H9 (cell line): ENCODE measurements at regions not wholly inside any gene's neighbourhood (a gene's known extent, or its start where the extent isn't known, plus 50 kb on each side); places are given as distances from the start of the nearest gene placed in this dataset.

ENCODE experiments used
- DNase-seq: peaks from one replicate; pipeline ENCODE4 v3.0.0-alpha.2; 2017
- H2AFZ ChIP-seq: one replicate; pipeline ENCODE4 v1.6.1; 2013; ENCODE audit warnings: mild to moderate bottlenecking, low read length, control low read depth, moderate library complexity
- H2AK5ac ChIP-seq: 2 replicates; pipeline ENCODE4 v1.6.1; 2013; ENCODE audit warnings: low read length, control low read depth, mixed read lengths; ENCODE audit not compliant: insufficient read length
- H2BK120ac ChIP-seq: one replicate; pipeline ENCODE4 v1.6.1; 2013; ENCODE audit warnings: low read depth, mild to moderate bottlenecking, low read length, control low read depth, inconsistent platforms; ENCODE audit not compliant: poor library complexity, severe bottlenecking
- H2BK12ac ChIP-seq: 2 replicates; pipeline ENCODE4 v1.6.1; 2013; ENCODE audit warnings: low read length, control low read depth, mixed read lengths, low read depth; ENCODE audit not compliant: insufficient read length
- H2BK15ac ChIP-seq: 2 replicates; pipeline ENCODE4 v1.6.1; 2013; ENCODE audit warnings: low read depth, low read length, control low read depth
- H2BK20ac ChIP-seq: one replicate; pipeline ENCODE4 v1.6.1; 2013; ENCODE audit warnings: low read depth, mild to moderate bottlenecking, low read length, control low read depth, inconsistent platforms; ENCODE audit not compliant: poor library complexity, severe bottlenecking
- H2BK5ac ChIP-seq: 2 replicates; pipeline ENCODE4 v1.6.1; 2013; ENCODE audit warnings: low read length, control low read depth, mixed read lengths; ENCODE audit not compliant: insufficient read length
- H3K14ac ChIP-seq: 2 replicates; pipeline ENCODE4 v1.6.1; 2013; ENCODE audit warnings: low read length, control low read depth; ENCODE audit not compliant: insufficient read depth
- H3K18ac ChIP-seq: 2 replicates; pipeline ENCODE4 v1.6.1; 2013; ENCODE audit warnings: low read depth, mild to moderate bottlenecking, mixed read lengths, low read length, control low read depth; ENCODE audit not compliant: insufficient read length
- H3K23ac ChIP-seq: 2 replicates; pipeline ENCODE4 v1.6.1; 2013; ENCODE audit warnings: low read length, control low read depth, mixed read lengths, low read depth; ENCODE audit not compliant: insufficient read length
- H3K23me2 ChIP-seq: 2 replicates; pipeline ENCODE4 v1.6.1; 2013; ENCODE audit warnings: low read depth, mild to moderate bottlenecking, mixed read lengths, low read length, control low read depth; ENCODE audit not compliant: insufficient read length, poor library complexity, severe bottlenecking
- H3K27ac ChIP-seq: 2 replicates; pipeline ENCODE4 v1.5.1; 2013; ENCODE audit warnings: low read length, control low read depth, mixed read lengths, low read depth; ENCODE audit not compliant: insufficient read length
- H3K27me3 ChIP-seq: 2 replicates; pipeline ENCODE4 v1.6.1; 2013; ENCODE audit warnings: low read length, control low read depth, inconsistent platforms; ENCODE audit not compliant: insufficient read depth
- H3K4ac ChIP-seq: 2 replicates; pipeline ENCODE4 v1.6.1; 2013; ENCODE audit warnings: low read depth, mild to moderate bottlenecking, control low read depth, inconsistent platforms, low read length, moderate library complexity
- H3K4me1 ChIP-seq: 2 replicates; pipeline ENCODE4 v1.6.1; 2013; ENCODE audit warnings: low read length, control low read depth, inconsistent platforms; ENCODE audit not compliant: insufficient read depth
- H3K4me2 ChIP-seq: 2 replicates; pipeline ENCODE4 v1.6.1; 2013; ENCODE audit warnings: low read length, control low read depth, mixed read lengths; ENCODE audit not compliant: insufficient read length, insufficient read depth
- H3K56ac ChIP-seq: 2 replicates; pipeline ENCODE4 v1.6.1; 2013; ENCODE audit warnings: low read depth, mild to moderate bottlenecking, mixed read lengths, low read length, control low read depth; ENCODE audit not compliant: insufficient read length
- H3K79me1 ChIP-seq: 2 replicates; pipeline ENCODE4 v1.6.1; 2013; ENCODE audit warnings: low read depth, mild to moderate bottlenecking, moderate library complexity, low read length, control low read depth, inconsistent platforms; ENCODE audit not compliant: insufficient read depth, poor library complexity, severe bottlenecking
- H3K79me2 ChIP-seq: 2 replicates; pipeline ENCODE4 v1.6.1; 2013; ENCODE audit warnings: low read length, control low read depth, inconsistent platforms; ENCODE audit not compliant: insufficient read depth
- H3K9ac ChIP-seq: 2 replicates; pipeline ENCODE4 v1.6.1; 2013; ENCODE audit warnings: low read length, control low read depth, mixed read lengths; ENCODE audit not compliant: insufficient read length; ENCODE audit errors: extremely low read depth
- H3K9me3 ChIP-seq: one replicate; pipeline ENCODE4 v1.6.1; 2013; ENCODE audit warnings: low read depth, low read length, inconsistent platforms; ENCODE audit not compliant: control insufficient read depth
- H3T11ph ChIP-seq: one replicate; pipeline ENCODE4 v1.6.1; 2013; ENCODE audit warnings: mild to moderate bottlenecking, low read length, control low read depth, inconsistent platforms
- H4K20me1 ChIP-seq: one replicate; pipeline ENCODE4 v1.6.1; 2013; ENCODE audit not compliant: control insufficient read depth, insufficient read length, insufficient read depth
- H4K5ac ChIP-seq: 2 replicates; pipeline ENCODE4 v1.6.1; 2013; ENCODE audit warnings: low read depth, mild to moderate bottlenecking, mixed read lengths, low read length, control low read depth; ENCODE audit not compliant: insufficient read length
- H4K8ac ChIP-seq: replicated peaks from 2 replicates; pipeline ENCODE4 v1.6.1; 2013; ENCODE audit warnings: low read length, control low read depth, mixed read lengths, low read depth; ENCODE audit not compliant: insufficient read length
- H4K91ac ChIP-seq: 2 replicates; pipeline ENCODE4 v1.6.1; 2013; ENCODE audit warnings: low read depth, mild to moderate bottlenecking, moderate library complexity, mixed read lengths, low read length, control low read depth; ENCODE audit not compliant: insufficient read length
- H3K27ac Mint-ChIP-seq, 3 experiments: 2 replicates in 2 of 3; 3 replicates in 1 of 3; pipeline ENCODE4 v1.8.0; 2020 to 2021; ENCODE audit warnings: mixed read lengths in 3 of 3, mild to moderate bottlenecking in 1 of 3, moderate library complexity in 1 of 3
- H3K27me3 Mint-ChIP-seq: 2 replicates; pipeline ENCODE4 v1.8.0; 2021; ENCODE audit warnings: low read depth, mild to moderate bottlenecking, moderate library complexity, mixed read lengths
- H3K36me3 Mint-ChIP-seq, 3 experiments: 2 replicates in 2 of 3; 3 replicates in 1 of 3; pipeline ENCODE4 v1.8.0; 2020 to 2021; ENCODE audit warnings: low read depth in 3 of 3, mixed read lengths in 3 of 3; ENCODE audit not compliant: insufficient read depth in 1 of 3
- H3K4me1 Mint-ChIP-seq, 2 experiments: 2 replicates each; pipeline ENCODE4 v1.8.0; 2020; ENCODE audit warnings: mixed read lengths in 2 of 2
- H3K4me3 Mint-ChIP-seq, 2 experiments: 2 replicates in 1 of 2; 3 replicates in 1 of 2; pipeline ENCODE4 v1.8.0; 2020 to 2021; ENCODE audit warnings: mild to moderate bottlenecking in 2 of 2, mixed read lengths in 2 of 2, moderate library complexity in 1 of 2
- H3K9me3 Mint-ChIP-seq, 2 experiments: 2 replicates in 1 of 2; 3 replicates in 1 of 2; pipeline ENCODE4 v1.8.0; 2020; ENCODE audit warnings: mild to moderate bottlenecking in 2 of 2, mixed read lengths in 2 of 2, moderate library complexity in 1 of 2
- WGBS: extraction: QIAGEN DNeasy Blood & Tissue Kit; methylation state at CpG from one replicate; pipeline ENCODE4 v1.1.7; 2013; ENCODE audit warnings: missing lambda C conversion rate, low lambda C conversion rate, mixed read lengths; ENCODE audit not compliant: insufficient read length; ENCODE audit errors: extremely low coverage; 5-methylcytosine and 5-hydroxymethylcytosine counted together
- TF ChIP-seq, protein P1 (sequence below): fragments of 200-600 bp; sonication (generic); conservative IDR thresholded peaks from 3 replicates; pipeline ENCODE4 v1.8.0; 2021; ENCODE audit warnings: antibody characterized with exemption, mild to moderate bottlenecking

DNA sequence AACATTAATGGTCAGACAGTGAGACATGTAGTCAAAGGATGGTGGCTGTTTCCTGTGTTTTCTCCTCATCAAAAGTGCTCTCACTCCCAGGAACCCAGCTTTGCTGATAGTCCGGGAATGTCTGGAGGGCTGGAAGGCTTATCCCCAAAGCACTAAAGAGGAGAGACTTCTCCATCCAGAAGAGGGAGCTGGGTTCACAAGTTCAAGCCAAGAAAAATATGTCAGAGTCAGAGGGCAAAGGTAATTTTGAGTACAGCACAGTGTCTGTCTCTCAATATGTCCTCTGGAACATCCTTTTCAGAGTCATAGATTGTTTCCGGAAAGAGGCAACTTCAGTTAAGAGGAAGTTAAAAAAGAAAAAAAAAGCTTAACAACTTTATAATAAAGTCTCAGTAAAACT, 281.5 kb upstream of the PHYHIPL start:
- H4K5ac ChIP-seq = no peak overlapping the region
- H4K20me1 ChIP-seq = no peaks in the 10 kb centered on the region
- no peak overlapping the region for H3K4ac ChIP-seq
- H3K4me2 ChIP-seq = no peak overlapping the region
- no peak overlapping the region for H3T11ph ChIP-seq
- no peak overlapping the region for H3K18ac ChIP-seq
- peaks cover 14 to 27% of the 10 kb centered on the region in 2 experiments for H3K4me1 Mint-ChIP-seq
- no peak overlapping the region for H3K56ac ChIP-seq
- DNase-seq = no peak
- no peak overlapping the region for H3K23ac ChIP-seq
- no peak overlapping the region for H2AFZ ChIP-seq
- WGBS = no CpG with 5 or more reads among the region's 2 CpGs
- no peak overlapping the region for H4K91ac ChIP-seq
- no peaks in the 10 kb centered on the region for H3K79me1 ChIP-seq
- H2BK5ac ChIP-seq = no peak overlapping the region
- no peaks in the 10 kb centered on the region; the same call in 1 of the 2 replicates for H3K4me1 ChIP-seq
- no peaks in the 10 kb centered on the region; a peak in 1 of 5 replicates for H3K9me3 Mint-ChIP-seq
- no peak overlapping the region for H3K14ac ChIP-seq
- H3K9ac ChIP-seq = no peak overlapping the region
- no peaks in the 10 kb centered on the region for H3K9me3 ChIP-seq
- no peak overlapping the region for H2BK15ac ChIP-seq
- H2BK120ac ChIP-seq = no peak overlapping the region
- no peaks in the 10 kb centered on the region for H3K23me2 ChIP-seq
- H4K8ac ChIP-seq = no peak overlapping the region
- H3K27me3 Mint-ChIP-seq = no peaks in the 10 kb centered on the region
- TF ChIP-seq, protein P1, sequence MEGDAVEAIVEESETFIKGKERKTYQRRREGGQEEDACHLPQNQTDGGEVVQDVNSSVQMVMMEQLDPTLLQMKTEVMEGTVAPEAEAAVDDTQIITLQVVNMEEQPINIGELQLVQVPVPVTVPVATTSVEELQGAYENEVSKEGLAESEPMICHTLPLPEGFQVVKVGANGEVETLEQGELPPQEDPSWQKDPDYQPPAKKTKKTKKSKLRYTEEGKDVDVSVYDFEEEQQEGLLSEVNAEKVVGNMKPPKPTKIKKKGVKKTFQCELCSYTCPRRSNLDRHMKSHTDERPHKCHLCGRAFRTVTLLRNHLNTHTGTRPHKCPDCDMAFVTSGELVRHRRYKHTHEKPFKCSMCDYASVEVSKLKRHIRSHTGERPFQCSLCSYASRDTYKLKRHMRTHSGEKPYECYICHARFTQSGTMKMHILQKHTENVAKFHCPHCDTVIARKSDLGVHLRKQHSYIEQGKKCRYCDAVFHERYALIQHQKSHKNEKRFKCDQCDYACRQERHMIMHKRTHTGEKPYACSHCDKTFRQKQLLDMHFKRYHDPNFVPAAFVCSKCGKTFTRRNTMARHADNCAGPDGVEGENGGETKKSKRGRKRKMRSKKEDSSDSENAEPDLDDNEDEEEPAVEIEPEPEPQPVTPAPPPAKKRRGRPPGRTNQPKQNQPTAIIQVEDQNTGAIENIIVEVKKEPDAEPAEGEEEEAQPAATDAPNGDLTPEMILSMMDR = no peak; the same call in 2 of the 3 replicates
- no peak overlapping the region for H3K27ac ChIP-seq
- H3K4me3 Mint-ChIP-seq = no peak overlapping the region
- H3K36me3 Mint-ChIP-seq = no peaks in the 10 kb centered on the region
- H2BK12ac ChIP-seq = no peak overlapping the region
- no peak overlapping the region for H3K27ac Mint-ChIP-seq
- H3K79me2 ChIP-seq = no peaks in the 10 kb centered on the region
- H2BK20ac ChIP-seq = no peak overlapping the region
- H2AK5ac ChIP-seq = no peak overlapping the region
- H3K27me3 ChIP-seq = no peaks in the 10 kb centered on the region
